ENCODE measurements at regions not wholly inside any gene's neighbourhood (a gene's known extent, or its start where the extent isn't known, plus 50 kb on each side); places are given as distances from the start of the nearest gene placed in this dataset.

- Histone ChIP-seq H3K4me3 (ENCODE audit: control extremely low read depth in 1 of 5, extremely low read depth in 1 of 5, insufficient read depth in 1 of 5, low read depth in 2 of 5, low read length in 4 of 5) (no peak overlapping the region), H3K27me3 (replicated peaks in 1 of 4; ENCODE audit: control extremely low read depth in 1 of 4, control insufficient read depth in 3 of 4, insufficient read depth in 4 of 4, low read length in 3 of 4) (peaks cover 0 to 3% (median 0%) of the 10 kb centered on the region in 4 experiments), H3K4me2 (replicated peaks; ENCODE audit: low read depth, low read length, poor library complexity, severe bottlenecking) (no peak overlapping the region), H3K9me3 (ENCODE audit: control extremely low read depth in 1 of 3, control insufficient read depth in 2 of 3, insufficient read depth in 1 of 3, low read length in 2 of 3) (no peaks in the 10 kb centered on the region), H3K27ac (ENCODE audit: low read length in 2 of 2) (no peak overlapping the region), H3K9ac (ENCODE audit: low read length) (no peak overlapping the region), H2AFZ (ENCODE audit: insufficient read depth, low read depth, low read length, poor library complexity, severe bottlenecking) (no peak overlapping the region), H3K36me3 (replicated peaks in 1 of 2; ENCODE audit: control extremely low read depth in 1 of 2, control insufficient read depth in 1 of 2, extremely low read depth in 1 of 2, insufficient read depth in 2 of 2, low read length in 1 of 2) (no peaks in the 10 kb centered on the region), H3K4me1 (ENCODE audit: control insufficient read depth in 2 of 2, insufficient read depth in 2 of 2, low read length in 2 of 2) (no peaks in the 10 kb centered on the region), H4K20me1 (ENCODE audit: control insufficient read depth, insufficient read depth, low read length, poor library complexity, severe bottlenecking) (no peaks in the 10 kb centered on the region), H3K79me2 (ENCODE audit: control insufficient read depth, insufficient read depth, low read length) (no peaks in the 10 kb centered on the region)
- TF ChIP-seq CTCF (IDR thresholded peaks at IDR 0.05) = no peak
- no peak for TF ChIP-seq EZH2 (IDR thresholded peaks at IDR 0.05; ENCODE audit: borderline replicate concordance, insufficient read depth, low read depth, low read length, poor library complexity, severe bottlenecking)
- no peaks in the 10 kb centered on the region for H3K4me1 Mint-ChIP-seq
- H3K27me3 Mint-ChIP-seq = peaks cover 18% of the 10 kb centered on the region
- no peak overlapping the region for H3K4me3 Mint-ChIP-seq
- WGBS (ENCODE audit: insufficient coverage) = 80% methylated on average over 1 of the region's 5 CpGs
- DNase-seq (no peak), ATAC-seq (ENCODE audit: low read depth) (no peak)
- ChIA-PET POLR2A (no interaction called here), CTCF (interaction anchor here (1.2 kb wide), 1 partner anchor 9 kb away, joined by 3 read pairs; no protein-coding TSS in a partner anchor)
- no peak overlapping the region for H3K27ac Mint-ChIP-seq
- intact Hi-C loops (cut with micrococcal nuclease) = no loop called here
- no peaks in the 10 kb centered on the region for H3K9me3 Mint-ChIP-seq (ENCODE audit: insufficient read depth)
Observed at GRCh38 chr9:95736370-95736769, 139.1 kb upstream of the ERCC6L2 start.

GRCh38 chr9:95735701-95736100 is 139.8 kb upstream of the ERCC6L2 start:
- WGBS (ENCODE audit: insufficient coverage) = no CpG with 5 or more reads among the region's 1 CpG
- no peaks in the 10 kb centered on the region for H3K4me1 Mint-ChIP-seq
- intact Hi-C loops (cut with micrococcal nuclease) = no loop called here

More at GRCh38 chr9:95735701-95736100, 139.8 kb upstream of the ERCC6L2 start:
- peaks cover 0 to 3% (median 0%) of the 10 kb centered on the region in 4 experiments for H3K27me3 ChIP-seq (replicated peaks in 1 of 4; ENCODE audit: control extremely low read depth in 1 of 4, control insufficient read depth in 3 of 4, insufficient read depth in 4 of 4, low read length in 3 of 4)
- ATAC-seq (ENCODE audit: low read depth) = no peak
- TF ChIP-seq EZH2 (IDR thresholded peaks at IDR 0.05; ENCODE audit: borderline replicate concordance, insufficient read depth, low read depth, low read length, poor library complexity, severe bottlenecking) (no peak), CTCF (IDR thresholded peaks at IDR 0.05) (no peak)
- DNase-seq = no peak
- H3K4me2 ChIP-seq (replicated peaks; ENCODE audit: low read depth, low read length, poor library complexity, severe bottlenecking) = no peak overlapping the region
- CTCF ChIA-PET = no interaction called here
- no peak overlapping the region for H3K9ac ChIP-seq (ENCODE audit: low read length)
- H3K9me3 Mint-ChIP-seq (ENCODE audit: insufficient read depth) = no peaks in the 10 kb centered on the region
- H3K4me3 ChIP-seq (ENCODE audit: control extremely low read depth in 1 of 5, extremely low read depth in 1 of 5, insufficient read depth in 1 of 5, low read depth in 2 of 5, low read length in 4 of 5) = no peak overlapping the region
- H2AFZ ChIP-seq (ENCODE audit: insufficient read depth, low read depth, low read length, poor library complexity, severe bottlenecking) = no peak overlapping the region
- no peaks in the 10 kb centered on the region for H3K79me2 ChIP-seq (ENCODE audit: control insufficient read depth, insufficient read depth, low read length)
- H3K4me3 Mint-ChIP-seq = no peak overlapping the region
- H3K27ac ChIP-seq (ENCODE audit: low read length in 2 of 2) = no peak overlapping the region
- H3K27me3 Mint-ChIP-seq = peaks cover 21% of the 10 kb centered on the region
- no peaks in the 10 kb centered on the region for H3K36me3 ChIP-seq (replicated peaks in 1 of 2; ENCODE audit: control extremely low read depth in 1 of 2, control insufficient read depth in 1 of 2, extremely low read depth in 1 of 2, insufficient read depth in 2 of 2, low read length in 1 of 2)
- no peaks in the 10 kb centered on the region for H4K20me1 ChIP-seq (ENCODE audit: control insufficient read depth, insufficient read depth, low read length, poor library complexity, severe bottlenecking)
- H3K4me1 ChIP-seq (ENCODE audit: control insufficient read depth in 2 of 2, insufficient read depth in 2 of 2, low read length in 2 of 2) = no peaks in the 10 kb centered on the region
- no peaks in the 10 kb centered on the region for H3K9me3 ChIP-seq (ENCODE audit: control extremely low read depth in 1 of 3, control insufficient read depth in 2 of 3, insufficient read depth in 1 of 3, low read length in 2 of 3)
- no peak overlapping the region for H3K27ac Mint-ChIP-seq
- POLR2A ChIA-PET = no interaction called here
